GM19328 (cell line): ENCODE measurements at regions not wholly inside any gene's neighbourhood (a gene's known extent, or its start where the extent isn't known, plus 50 kb on each side); places are given as distances from the start of the nearest gene placed in this dataset.

ENCODE experiments used
- ATAC-seq: cut with Tn5 transposase; IDR thresholded peaks from one replicate; pipeline ENCODE4 v1.9.1; 2021; ENCODE audit warnings: mild to moderate bottlenecking, moderate library complexity; ENCODE audit not compliant: unreplicated experiment

GRCh38 chr2:226443112-226443511 lies 356.5 kb downstream of the IRS1 start:
- ATAC-seq = no peak

DNA sequence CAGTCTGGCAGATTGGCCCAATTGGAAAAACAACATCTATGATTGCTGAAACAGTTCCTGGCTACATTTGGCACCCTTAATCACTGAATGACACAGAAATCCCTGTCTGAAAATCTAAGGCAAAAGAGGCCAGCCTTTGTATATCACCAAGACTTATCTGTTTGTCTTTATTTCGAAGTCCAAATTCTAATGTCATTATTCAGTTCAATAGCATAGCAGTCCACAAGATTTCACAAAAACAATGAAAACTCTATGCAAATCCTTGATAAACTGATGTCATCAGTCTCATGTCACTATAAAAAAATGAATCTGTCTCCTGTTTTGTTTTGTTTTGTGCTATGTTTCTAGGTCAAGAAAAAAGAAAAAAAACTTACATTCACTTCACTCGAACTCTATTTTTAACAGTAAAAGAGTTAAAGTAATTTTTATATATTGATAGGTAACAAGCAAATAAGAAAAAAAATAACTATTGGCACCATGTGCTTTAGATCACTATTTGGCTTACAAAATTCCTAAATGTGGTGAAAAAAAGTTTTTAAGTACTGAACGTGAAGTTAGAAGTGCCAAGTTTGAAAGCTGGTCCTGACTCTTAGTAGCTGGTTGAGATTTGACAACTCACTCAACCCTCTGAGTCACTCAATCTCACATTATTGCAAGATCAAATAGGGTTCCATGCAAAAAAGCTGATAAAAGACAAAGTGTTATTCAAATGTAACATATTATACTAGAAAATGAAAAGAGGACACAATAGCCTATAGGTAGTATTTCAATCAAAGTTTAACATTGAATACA lies 359.3 kb downstream of the IRS1 start:
- no peak for ATAC-seq

- no peak for ATAC-seq
Measured at GRCh38 chr2:226439337-226439736, 360.3 kb downstream of the IRS1 start.

DNA sequence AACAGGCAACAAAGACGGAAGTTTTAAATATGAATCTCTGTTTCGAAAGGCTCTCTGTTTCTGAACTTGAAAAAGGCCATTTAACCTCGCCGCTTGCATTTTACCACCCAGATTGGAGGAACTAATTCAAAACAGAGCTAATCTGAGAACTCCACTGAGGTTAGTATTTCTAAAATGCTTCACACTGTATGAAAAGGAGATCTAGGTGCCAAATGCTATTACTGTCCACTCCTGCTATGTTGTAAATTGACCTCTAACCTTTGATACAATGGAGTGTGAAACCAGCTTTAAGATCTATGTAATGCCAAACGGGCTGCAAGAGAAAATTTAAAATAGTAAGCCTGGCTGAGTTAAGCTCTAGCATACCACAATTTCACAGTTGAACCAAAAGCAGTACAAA lies 364.5 kb downstream of the IRS1 start:
- no peak for ATAC-seq

DNA sequence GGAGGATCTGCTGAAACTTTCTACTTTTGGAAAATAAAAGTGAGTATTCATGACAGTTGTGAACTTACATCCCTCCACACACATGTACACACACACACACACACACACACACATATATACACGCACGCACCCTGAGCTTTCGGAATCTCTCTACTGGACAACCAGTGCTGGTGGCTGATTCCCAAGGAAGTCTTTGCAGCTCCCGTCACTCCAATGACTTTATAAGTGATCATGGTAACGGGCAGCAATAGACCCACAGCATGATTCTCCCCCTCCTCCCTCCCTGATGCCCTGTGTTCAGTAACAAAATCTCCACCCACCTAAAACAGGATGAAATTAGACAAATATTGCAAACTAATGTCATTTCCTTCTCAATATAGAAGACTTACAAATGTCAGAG lies 364.9 kb downstream of the IRS1 start:
- ATAC-seq = no peak

- no peak for ATAC-seq
Measured at GRCh38 chr2:226431288-226431948, 368.2 kb downstream of the IRS1 start.

GRCh38 chr2:226429476-226429875 lies 370.1 kb downstream of the IRS1 start:
- ATAC-seq = no peak

DNA sequence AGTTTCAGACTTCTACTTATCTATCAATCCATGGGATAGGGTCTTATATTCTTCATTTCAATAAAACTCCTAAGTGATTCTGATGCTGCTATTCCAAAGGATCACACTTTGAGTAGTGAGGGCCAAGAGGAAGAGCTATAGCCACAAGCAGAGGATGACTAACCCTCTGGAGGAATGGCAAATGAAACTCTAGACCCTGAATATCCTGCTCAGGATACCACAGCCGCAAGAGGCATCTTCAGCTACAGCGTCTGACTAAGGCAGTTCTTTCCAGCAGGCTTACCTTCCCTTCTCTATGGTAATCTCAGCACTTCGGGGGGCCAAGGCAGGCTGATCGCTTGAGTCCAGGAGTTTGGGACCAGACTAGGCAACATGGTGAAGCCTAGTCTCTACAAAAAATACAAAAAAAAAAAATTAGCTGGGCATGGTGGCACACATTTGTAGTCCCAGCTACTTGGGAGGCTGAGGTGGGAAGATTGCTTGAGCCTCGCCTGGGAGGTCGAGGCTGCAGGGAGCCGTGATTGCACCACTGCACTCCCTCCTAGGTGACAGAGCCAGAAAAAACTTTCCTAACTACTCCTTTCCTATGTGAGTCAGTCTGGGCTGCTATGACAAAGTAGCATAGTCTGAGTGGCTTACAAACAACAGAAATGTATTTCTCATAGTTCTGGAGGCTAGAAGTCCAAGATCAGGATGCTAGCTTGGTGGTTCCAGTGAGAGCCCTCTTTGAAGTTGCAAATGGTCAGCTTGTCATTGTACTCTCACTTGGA lies 371.9 kb downstream of the IRS1 start:
- no peak for ATAC-seq

GRCh38 chr2:226426292-226426736 lies 373.3 kb downstream of the IRS1 start:
- no peak for ATAC-seq

DNA sequence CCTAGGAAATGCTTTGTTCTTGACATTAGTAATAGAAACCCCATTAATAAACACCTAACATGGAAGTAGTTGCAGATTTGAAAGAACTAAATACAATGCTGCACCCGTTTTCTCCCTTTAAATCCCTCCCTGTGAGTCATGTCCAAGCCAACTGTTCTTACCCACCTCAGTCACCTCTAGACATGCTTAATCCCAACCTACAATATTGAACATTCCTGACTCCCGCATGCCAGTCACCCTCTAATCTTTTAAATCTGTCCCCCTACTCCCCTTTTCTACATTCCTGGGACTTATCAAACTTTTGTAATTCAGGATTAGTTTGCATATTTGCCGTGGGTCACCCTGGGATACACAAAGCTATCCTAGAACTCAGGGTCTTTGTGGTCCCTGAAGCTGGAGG lies 374.6 kb downstream of the IRS1 start:
- ATAC-seq = no peak

- ATAC-seq = peak; percentile 59
Measured at GRCh38 chr2:226423498-226423960, 376.1 kb downstream of the IRS1 start.

DNA sequence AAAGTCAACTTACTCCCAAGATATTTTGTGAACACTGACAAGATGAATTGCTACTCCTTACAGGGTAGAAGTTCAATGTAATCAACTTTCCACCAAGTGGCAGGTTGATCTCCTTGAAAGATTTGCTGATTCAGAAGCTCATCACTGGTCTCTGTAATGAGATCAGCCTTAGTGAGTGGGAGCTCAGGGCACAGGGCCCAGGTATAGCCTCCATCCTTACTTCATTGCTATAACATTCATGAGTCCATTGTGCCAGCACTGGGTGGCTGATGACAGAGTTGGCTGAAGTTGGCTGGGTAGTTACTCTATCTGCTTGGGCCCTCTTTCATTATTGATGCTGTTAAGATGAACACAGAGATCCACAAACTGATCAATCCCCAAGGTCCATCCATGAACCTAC lies 379.0 kb downstream of the IRS1 start:
- ATAC-seq = no peak

GRCh38 chr2:226418521-226418920 lies 381.1 kb downstream of the IRS1 start:
- no peak for ATAC-seq

- no peak for ATAC-seq
Measured at GRCh38 chr2:226414335-226414734, 385.3 kb downstream of the IRS1 start.

GRCh38 chr2:226413498-226414130 lies 386.0 kb downstream of the IRS1 start:
- ATAC-seq = no peak

GRCh38 chr2:226411727-226412360 lies 387.8 kb downstream of the IRS1 start:
- no peak for ATAC-seq

DNA sequence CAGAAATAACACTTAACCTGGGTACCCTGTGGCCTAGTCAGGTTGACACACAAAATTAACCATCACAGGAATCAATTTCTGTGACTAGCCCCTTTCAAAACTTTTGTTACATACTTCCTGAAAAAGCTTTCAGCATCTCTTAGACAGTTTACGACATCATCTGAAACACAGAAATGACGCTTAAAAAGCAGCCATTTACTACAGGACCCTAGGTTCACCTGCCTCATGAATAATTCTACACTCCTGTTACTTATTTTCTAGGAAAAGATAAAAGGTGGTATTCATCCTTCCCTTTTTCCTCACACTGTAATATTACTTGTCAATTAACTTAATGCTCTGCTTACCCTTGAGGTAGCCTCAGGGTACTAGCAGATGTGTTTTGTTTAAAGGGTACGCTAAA lies 388.4 kb downstream of the IRS1 start:
- ATAC-seq = no peak

GRCh38 chr2:226410247-226410835 lies 389.3 kb downstream of the IRS1 start:
- no peak for ATAC-seq

GRCh38 chr2:226409134-226409533 lies 390.5 kb downstream of the IRS1 start:
- no peak for ATAC-seq

- ATAC-seq = no peak
Measured at GRCh38 chr2:226408141-226408540, 391.5 kb downstream of the IRS1 start.
